ENCODE measurements at regions not wholly inside any gene's neighbourhood (a gene's known extent, or its start where the extent isn't known, plus 50 kb on each side); places are given as distances from the start of the nearest gene placed in this dataset.

DNA sequence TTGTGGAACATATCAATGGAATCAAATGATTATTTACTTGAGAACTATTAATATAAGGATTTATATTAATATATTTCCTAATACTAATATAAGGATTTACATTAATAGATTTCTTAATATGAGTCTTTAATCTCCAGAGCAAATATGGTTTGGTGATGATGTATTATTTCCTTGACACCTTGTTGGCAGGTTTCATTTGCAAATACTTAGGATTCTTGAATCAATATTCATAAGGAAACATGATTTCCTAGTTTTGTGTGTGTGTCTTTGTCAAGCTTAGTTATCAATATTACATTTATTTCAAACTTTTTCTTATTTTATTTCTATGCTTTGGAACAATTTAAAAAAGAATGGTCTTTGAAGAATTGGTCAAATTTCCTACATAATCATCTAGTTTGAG, 138.5 kb downstream of the RAB38 start:
- Mint-ChIP-seq H3K4me3 (no peak overlapping the region), H3K4me1 (no peaks in the 10 kb centered on the region), H3K9me3 (peaks cover 10% of the 10 kb centered on the region), H3K36me3 (peaks cover 2% of the 10 kb centered on the region), H3K27me3 (ENCODE audit: low read depth) (no peaks in the 10 kb centered on the region), H3K27ac (no peak overlapping the region)
- TF ChIP-seq, protein P1, sequence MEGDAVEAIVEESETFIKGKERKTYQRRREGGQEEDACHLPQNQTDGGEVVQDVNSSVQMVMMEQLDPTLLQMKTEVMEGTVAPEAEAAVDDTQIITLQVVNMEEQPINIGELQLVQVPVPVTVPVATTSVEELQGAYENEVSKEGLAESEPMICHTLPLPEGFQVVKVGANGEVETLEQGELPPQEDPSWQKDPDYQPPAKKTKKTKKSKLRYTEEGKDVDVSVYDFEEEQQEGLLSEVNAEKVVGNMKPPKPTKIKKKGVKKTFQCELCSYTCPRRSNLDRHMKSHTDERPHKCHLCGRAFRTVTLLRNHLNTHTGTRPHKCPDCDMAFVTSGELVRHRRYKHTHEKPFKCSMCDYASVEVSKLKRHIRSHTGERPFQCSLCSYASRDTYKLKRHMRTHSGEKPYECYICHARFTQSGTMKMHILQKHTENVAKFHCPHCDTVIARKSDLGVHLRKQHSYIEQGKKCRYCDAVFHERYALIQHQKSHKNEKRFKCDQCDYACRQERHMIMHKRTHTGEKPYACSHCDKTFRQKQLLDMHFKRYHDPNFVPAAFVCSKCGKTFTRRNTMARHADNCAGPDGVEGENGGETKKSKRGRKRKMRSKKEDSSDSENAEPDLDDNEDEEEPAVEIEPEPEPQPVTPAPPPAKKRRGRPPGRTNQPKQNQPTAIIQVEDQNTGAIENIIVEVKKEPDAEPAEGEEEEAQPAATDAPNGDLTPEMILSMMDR (IDR thresholded peaks at IDR 0.05; ENCODE audit: unreplicated experiment): no peak
- DNase-seq (ENCODE audit: low spot score in 2 of 2, unreplicated experiment in 2 of 2): no peak

DNA sequence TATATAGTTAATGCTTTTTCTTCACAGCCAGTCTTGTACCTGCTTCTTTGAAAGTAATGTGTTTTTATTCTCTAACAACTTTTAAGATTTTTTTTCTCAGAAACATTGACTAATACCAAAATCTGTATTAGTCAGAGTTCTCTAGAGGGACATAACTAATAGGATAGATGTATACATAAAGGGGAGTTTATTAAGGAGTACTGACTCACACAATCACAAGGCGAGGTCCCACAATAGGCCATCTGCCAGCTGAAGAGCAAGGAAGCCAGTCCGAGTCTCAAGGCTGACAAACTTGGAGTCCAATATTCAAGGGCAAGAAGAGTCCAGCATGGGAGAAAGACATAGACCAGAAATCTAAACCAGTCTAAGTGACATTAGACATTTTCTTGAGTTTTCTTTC, 140.0 kb downstream of the RAB38 start:
- peaks cover 14% of the 10 kb centered on the region for H3K9me3 Mint-ChIP-seq
- TF ChIP-seq, protein P1 (IDR thresholded peaks at IDR 0.05; ENCODE audit: unreplicated experiment): no peak
- no peak for DNase-seq (ENCODE audit: low spot score in 2 of 2, unreplicated experiment in 2 of 2)

DNA sequence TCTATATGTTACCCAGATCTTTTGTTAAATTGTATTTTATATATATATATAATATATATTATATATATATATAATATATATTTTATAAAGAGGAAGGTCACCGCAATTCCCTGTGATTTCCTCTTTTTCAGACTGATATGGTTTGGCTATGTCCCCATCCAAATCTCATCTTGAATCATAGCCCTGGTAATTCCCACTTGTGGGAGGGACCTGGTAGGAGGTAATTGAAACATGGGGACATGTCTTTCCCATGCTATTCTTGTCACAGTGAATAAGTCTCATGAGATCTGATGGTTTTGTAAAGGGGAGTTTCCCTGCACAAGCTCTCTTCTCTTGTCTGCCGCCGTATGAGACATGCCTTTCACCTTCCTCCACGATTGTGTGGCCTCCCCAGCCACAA, 157.6 kb downstream of the RAB38 start:
- DNase-seq (ENCODE audit: low spot score in 2 of 2, unreplicated experiment in 2 of 2): no peak
- TF ChIP-seq, protein P1 (IDR thresholded peaks at IDR 0.05; ENCODE audit: unreplicated experiment): no peak
- H3K4me1 Mint-ChIP-seq: peaks cover 25% of the 10 kb centered on the region
- H3K9me3 Mint-ChIP-seq: no peaks in the 10 kb centered on the region
- no peaks in the 10 kb centered on the region for H3K36me3 Mint-ChIP-seq
- no peak overlapping the region for H3K27ac Mint-ChIP-seq
- no peaks in the 10 kb centered on the region for H3K27me3 Mint-ChIP-seq (ENCODE audit: low read depth)
- H3K4me3 Mint-ChIP-seq: no peak overlapping the region

More for the DNA sequence above, 140.0 kb downstream of the RAB38 start:
- peaks cover 5% of the 10 kb centered on the region for H3K36me3 Mint-ChIP-seq
- no peak overlapping the region for H3K27ac Mint-ChIP-seq
- no peaks in the 10 kb centered on the region for H3K4me1 Mint-ChIP-seq
- no peak overlapping the region for H3K4me3 Mint-ChIP-seq
- H3K27me3 Mint-ChIP-seq (ENCODE audit: low read depth): no peaks in the 10 kb centered on the region

GRCh38 chr11:88016392-88017170, 158.7 kb downstream of the RAB38 start:
- DNase-seq (ENCODE audit: low spot score in 2 of 2, unreplicated experiment in 2 of 2): peak; percentile 20 to 53
- no peak overlapping the region for H3K4me3 Mint-ChIP-seq
- H3K27ac Mint-ChIP-seq: peak overlapping the region; percentile 64
- H3K4me1 Mint-ChIP-seq: peaks cover 26% of the 10 kb centered on the region
- TF ChIP-seq, protein P1 (IDR thresholded peaks at IDR 0.05; ENCODE audit: unreplicated experiment): peak; percentile 78
- H3K9me3 Mint-ChIP-seq: no peaks in the 10 kb centered on the region
- no peaks in the 10 kb centered on the region for H3K27me3 Mint-ChIP-seq (ENCODE audit: low read depth)
- no peaks in the 10 kb centered on the region for H3K36me3 Mint-ChIP-seq

GRCh38 chr11:88015170-88015569, 160.1 kb downstream of the RAB38 start:
- H3K4me3 Mint-ChIP-seq: no peak overlapping the region
- DNase-seq (ENCODE audit: low spot score in 2 of 2, unreplicated experiment in 2 of 2): no peak
- no peak overlapping the region for H3K27ac Mint-ChIP-seq
- peaks cover 26% of the 10 kb centered on the region for H3K4me1 Mint-ChIP-seq
- TF ChIP-seq, protein P1 (IDR thresholded peaks at IDR 0.05; ENCODE audit: unreplicated experiment): no peak
- no peaks in the 10 kb centered on the region for H3K36me3 Mint-ChIP-seq
- no peaks in the 10 kb centered on the region for H3K27me3 Mint-ChIP-seq (ENCODE audit: low read depth)
- H3K9me3 Mint-ChIP-seq: no peaks in the 10 kb centered on the region

Measured in mesothelial cell of epicardium (in vitro differentiated cells).